IMR-90 (cell line): ENCODE measurements at regions not wholly inside any gene's neighbourhood (a gene's known extent, or its start where the extent isn't known, plus 50 kb on each side); places are given as distances from the start of the nearest gene placed in this dataset.

Source experiments
- ATAC-seq: fragments of 200-7000 bp; cut with Tn5 transposase; 2 replicates; pipeline ENCODE4 v1.9.1; 2020; ENCODE audit warnings: low read depth, mild to moderate bottlenecking, moderate library complexity
- BruUV-seq: library from RNA; stranded (reverse); fragments of 400-500 nt; replicated peaks from 2 replicates; lab custom pipeline; 2021; lab: Mats Ljungman, UMichigan
- CTCF ChIA-PET: fragments of 300-600 bp; formaldehyde crosslinking; extraction: SDS; loops from one replicate; lab custom pipeline; 2021; ENCODE audit warnings: antibody characterized with exemption; lab: Yijun Ruan, JAX
- POLR2A ChIA-PET: fragments of 300-600 bp; sonication (Branson Sonifier 250); formaldehyde crosslinking; loops from one replicate; lab custom pipeline; 2022; ENCODE audit warnings: antibody characterized with exemption; ENCODE audit not compliant: unreplicated experiment; lab: Charles Lee
- DNase-seq: peaks from one replicate; pipeline ENCODE4 v3.0.0; 2013
- H2AFZ ChIP-seq: replicated peaks from 2 replicates; pipeline ENCODE3; 2013; ENCODE audit warnings: low read length, mild to moderate bottlenecking; ENCODE audit not compliant: poor library complexity
- H2AK5ac ChIP-seq: 2 replicates; pipeline ENCODE4 v1.6.1; 2013; ENCODE audit warnings: low read depth, low read length, inconsistent platforms
- H2AK9ac ChIP-seq: replicated peaks from 2 replicates; pipeline ENCODE3; 2013; ENCODE audit warnings: mild to moderate bottlenecking, low read depth, low read length, moderate library complexity; ENCODE audit not compliant: poor library complexity
- H2BK120ac ChIP-seq: 2 replicates; pipeline ENCODE4 v1.6.1; 2013; ENCODE audit warnings: low read depth, low read length, inconsistent platforms
- H2BK15ac ChIP-seq: 3 replicates; pipeline ENCODE4 v1.6.1; 2013; ENCODE audit warnings: low read depth, low read length, inconsistent platforms
- H2BK20ac ChIP-seq: 2 replicates; pipeline ENCODE4 v1.6.1; 2013; ENCODE audit warnings: low read depth, mild to moderate bottlenecking, inconsistent platforms, low read length, moderate library complexity
- H2BK5ac ChIP-seq: 2 replicates; pipeline ENCODE4 v1.6.1; 2013; ENCODE audit warnings: mild to moderate bottlenecking, low read depth, low read length, inconsistent platforms; ENCODE audit not compliant: poor library complexity, severe bottlenecking
- H3K14ac ChIP-seq: replicated peaks from 2 replicates; pipeline ENCODE4 v1.6.1; 2013; ENCODE audit warnings: low read depth, low read length, inconsistent platforms
- H3K18ac ChIP-seq: 2 replicates; pipeline ENCODE4 v1.6.1; 2013; ENCODE audit warnings: low read depth, low read length, control low read depth
- H3K23ac ChIP-seq: 2 replicates; pipeline ENCODE4 v1.6.1; 2013; ENCODE audit warnings: low read depth, low read length, inconsistent platforms
- H3K27ac ChIP-seq: 2 replicates; pipeline ENCODE4 v1.5.1; 2013; ENCODE audit warnings: mild to moderate bottlenecking, control low read depth, low read length; ENCODE audit not compliant: insufficient read depth
- H3K27me3 ChIP-seq: 2 replicates; pipeline ENCODE4 v1.6.1; 2013; ENCODE audit warnings: low read length; ENCODE audit not compliant: control insufficient read depth, insufficient read depth
- H3K36me3 ChIP-seq: 2 replicates; pipeline ENCODE4 v1.6.1; 2013; ENCODE audit warnings: low read length, mixed read lengths; ENCODE audit not compliant: control insufficient read depth, insufficient read depth
- H3K4ac ChIP-seq: 2 replicates; pipeline ENCODE4 v1.6.1; 2013; ENCODE audit warnings: low read depth, low read length, inconsistent platforms
- H3K4me1 ChIP-seq: 2 replicates; pipeline ENCODE4 v1.6.1; 2013; ENCODE audit warnings: low read length, mixed read lengths; ENCODE audit not compliant: control insufficient read depth, insufficient read depth
- H3K4me2 ChIP-seq: 2 replicates; pipeline ENCODE4 v1.6.1; 2013; ENCODE audit warnings: low read depth, mild to moderate bottlenecking, control low read depth, low read length, moderate library complexity
- H3K4me3 ChIP-seq: 2 replicates; pipeline ENCODE4 v1.5.1; 2013; ENCODE audit warnings: low read depth, mild to moderate bottlenecking, control low read depth, low read length, moderate library complexity; ENCODE audit not compliant: insufficient read depth
- H3K56ac ChIP-seq: 2 replicates; pipeline ENCODE4 v1.6.1; 2013; ENCODE audit warnings: low read length, inconsistent platforms; ENCODE audit not compliant: insufficient read depth; ENCODE audit errors: extremely low read depth
- H3K79me1 ChIP-seq, 2 experiments: 2 replicates each; pipeline ENCODE4 v1.6.1; 2013; ENCODE audit warnings: low read length in 2 of 2, inconsistent platforms in 1 of 2, low read depth in 1 of 2
- H3K9ac ChIP-seq: 2 replicates; pipeline ENCODE4 v1.6.1; 2013; ENCODE audit warnings: low read depth, low read length, control low read depth
- H3K9me1 ChIP-seq: 2 replicates; pipeline ENCODE4 v1.6.1; 2013; ENCODE audit warnings: low read length, inconsistent platforms; ENCODE audit not compliant: insufficient read depth
- H3K9me3 ChIP-seq: 2 replicates; pipeline ENCODE4 v1.6.1; 2013; ENCODE audit warnings: low read length; ENCODE audit not compliant: control insufficient read depth, insufficient read depth
- H4K20me1 ChIP-seq: 2 replicates; pipeline ENCODE4 v1.6.1; 2013; ENCODE audit warnings: low read length, inconsistent platforms; ENCODE audit not compliant: insufficient read depth
- H4K5ac ChIP-seq: 2 replicates; pipeline ENCODE4 v1.6.1; 2013; ENCODE audit warnings: mild to moderate bottlenecking, low read depth, low read length, control low read depth
- H4K8ac ChIP-seq, 2 experiments: 2 replicates each; pipeline ENCODE4 v1.6.1; 2013; ENCODE audit warnings: low read depth in 2 of 2, low read length in 2 of 2, control low read depth in 1 of 2, inconsistent platforms in 1 of 2
- H4K91ac ChIP-seq: 2 replicates; pipeline ENCODE4 v1.6.1; 2013; ENCODE audit warnings: low read depth, low read length, inconsistent platforms; ENCODE audit not compliant: insufficient read depth
- BHLHE40 ChIP-seq: fragments of 150-350 bp; IDR thresholded peaks from 2 replicates; pipeline ENCODE4 v1.6.1; 2016; ENCODE audit warnings: mild to moderate bottlenecking, low read depth, low read length
- CTCF ChIP-seq: conservative IDR thresholded peaks from 2 replicates; pipeline ENCODE4 v1.5.1; 2012; ENCODE audit warnings: mild to moderate bottlenecking, low read depth, low read length, improper control_type of control experiment
- FOS ChIP-seq: fragments of 150-350 bp; IDR thresholded peaks from 2 replicates; pipeline ENCODE4 v1.6.1; 2016; ENCODE audit warnings: low read depth, low read length
- MAFK ChIP-seq: IDR thresholded peaks from 2 replicates; pipeline ENCODE4 v1.6.1; 2012; ENCODE audit warnings: low read depth, low read length, improper control_type of control experiment
- MAZ ChIP-seq: IDR thresholded peaks from 2 replicates; pipeline ENCODE4 v1.6.1; 2012; ENCODE audit warnings: low read depth, mild to moderate bottlenecking, low read length, improper control_type of control experiment, moderate library complexity, borderline replicate concordance
- MXI1 ChIP-seq: IDR thresholded peaks from 2 replicates; pipeline ENCODE4 v1.6.1; 2012; ENCODE audit warnings: low read depth, mild to moderate bottlenecking, low read length, moderate library complexity, borderline replicate concordance
- NFE2L2 ChIP-seq: fragments of 150-350 bp; IDR thresholded peaks from 2 replicates; pipeline ENCODE4 v1.6.1; 2016; ENCODE audit warnings: low read depth, mild to moderate bottlenecking, low read length
- RCOR1 ChIP-seq: IDR thresholded peaks from 2 replicates; pipeline ENCODE4 v1.6.1; 2012; ENCODE audit warnings: mild to moderate bottlenecking, low read length, improper control_type of control experiment; ENCODE audit not compliant: insufficient replicate concordance
- RFX5 ChIP-seq: IDR thresholded peaks from 2 replicates; pipeline ENCODE4 v1.8.0; 2012; ENCODE audit warnings: low read depth, mild to moderate bottlenecking, low read length, moderate library complexity
- SMC3 ChIP-seq: fragments of 150-350 bp; IDR thresholded peaks from 2 replicates; pipeline ENCODE4 v1.6.1; 2016; ENCODE audit warnings: low read depth, mild to moderate bottlenecking, antibody characterized with exemption, low read length, moderate library complexity
- WGBS, 2 experiments: methylation state at CpG; one replicate each; pipeline versions ENCODE4 v1.1.5 to v1.1.7; 2013; ENCODE audit warnings: missing lambda C conversion rate in 2 of 2; ENCODE audit not compliant: insufficient read length in 1 of 2; ENCODE audit errors: extremely low coverage in 2 of 2; 5-methylcytosine and 5-hydroxymethylcytosine counted together
- dilution Hi-C: fragments of 300-500 bp; cut with HindIII; formaldehyde crosslinking; loops from one replicate; pipeline ENCODE4 v1.14.3; 2018; ENCODE audit warnings: low sequenced_read_pairs; ENCODE audit not compliant: unreplicated experiment
- in situ Hi-C: fragments of 300-500 bp; cut with MboI; formaldehyde crosslinking; loops from 3 replicates; pipeline ENCODE4 v1.14.3; 2019; ENCODE audit warnings: low sequenced_read_pairs, inconsistent platforms, mixed read lengths
- intact Hi-C: fragments of 100-400 bp; cut with micrococcal nuclease; formaldehyde crosslinking; loops from 2 replicates; pipeline ENCODE4 v1.10.0; 2022

GRCh38 chr2:53473775-53474311 is 293.8 kb upstream of the CHAC2 start:
- dilution Hi-C loops = no loop called here
- Histone ChIP-seq H3K23ac (no peak overlapping the region), H2AFZ (no peak overlapping the region), H3K9me1 (0 out of 2 replicates have a peak, but pooled peaks cover 3% of the 10 kb centered on the region), H2BK120ac (no peak overlapping the region), H4K91ac (no peak overlapping the region), H3K4ac (no peak overlapping the region), H2BK5ac (no peak overlapping the region), H3K14ac (no peak overlapping the region), H3K27me3 (no peaks in the 10 kb centered on the region), H3K4me3 (no peak overlapping the region), H2BK20ac (no peak overlapping the region), H3K36me3 (no peaks in the 10 kb centered on the region), H3K4me2 (no peak overlapping the region), H4K5ac (no peak overlapping the region), H4K20me1 (no peaks in the 10 kb centered on the region), H3K9me3 (peaks cover 2% of the 10 kb centered on the region; the same call in 1 of the 2 replicates), H3K79me1 (no peaks in the 10 kb centered on the region), H3K4me1 (peaks cover 7% of the 10 kb centered on the region), H3K56ac (no peak overlapping the region), H3K9ac (no peak overlapping the region), H2AK5ac (no peak overlapping the region), H3K27ac (no peak overlapping the region), H2BK15ac (no peak overlapping the region), H2AK9ac (no peak overlapping the region), H3K18ac (no peak overlapping the region), H4K8ac (no peak overlapping the region)
- no TSS peak for BruUV-seq
- intact Hi-C loops = no loop called here
- ATAC-seq = peak; percentile 55; the same call in 1 of the 2 replicates
- WGBS, 2 experiments = no CpG with 5 or more reads among the region's 3 CpGs
- DNase-seq = peak; percentile 60
- CTCF ChIA-PET = no interaction called here
- TF ChIP-seq CTCF (no peak), SMC3 (no peak), MAFK (no peak), MXI1 (no peak), BHLHE40 (no peak), MAZ (no peak), RFX5 (no peak), FOS (no peak), NFE2L2 (no peak), RCOR1 (no peak)
- in situ Hi-C loops = no loop called here
- POLR2A ChIA-PET = no interaction called here
